ENCODE measurements at regions not wholly inside any gene's neighbourhood (a gene's known extent, or its start where the extent isn't known, plus 50 kb on each side); places are given as distances from the start of the nearest gene placed in this dataset.

- H3K4me3 ChIP-seq (ENCODE audit: low read length), result no peak overlapping the region
- TF ChIP-seq CTCF (IDR thresholded peaks at IDR 0.05; ENCODE audit: insufficient read depth, low read depth, low read length, missing control alignments), result no peak
- DNase-seq (ENCODE audit: low read depth), result no peak
Measured at GRCh38 chr3:22216601-22217000, 465.6 kb upstream of the ZNF385D start.

- no peak for TF ChIP-seq CTCF (IDR thresholded peaks at IDR 0.05; ENCODE audit: insufficient read depth, low read depth, low read length, missing control alignments)
Measured at GRCh38 chr3:22225161-22225560, 474.2 kb upstream of the ZNF385D start.

GRCh38 chr3:22228705-22229104 is 477.7 kb upstream of the ZNF385D start:
- no peak overlapping the region for H3K4me3 ChIP-seq (ENCODE audit: low read length)
- no peak for TF ChIP-seq CTCF (IDR thresholded peaks at IDR 0.05; ENCODE audit: insufficient read depth, low read depth, low read length, missing control alignments)
- DNase-seq (ENCODE audit: low read depth), result no peak

More at GRCh38 chr3:22225161-22225560, 474.2 kb upstream of the ZNF385D start:
- no peak for DNase-seq (ENCODE audit: low read depth)
- H3K4me3 ChIP-seq (ENCODE audit: low read length), result no peak overlapping the region

- TF ChIP-seq CTCF (IDR thresholded peaks at IDR 0.05; ENCODE audit: insufficient read depth, low read depth, low read length, missing control alignments), result no peak
- peak; percentile 9 for DNase-seq (ENCODE audit: low read depth)
- no peak overlapping the region for H3K4me3 ChIP-seq (ENCODE audit: low read length)
Measured at GRCh38 chr3:22231061-22231460, 480.1 kb upstream of the ZNF385D start.

GRCh38 chr3:22236490-22237270 is 485.7 kb upstream of the ZNF385D start:
- TF ChIP-seq CTCF (IDR thresholded peaks at IDR 0.05; ENCODE audit: insufficient read depth, low read depth, low read length, missing control alignments), result no peak
- DNase-seq (ENCODE audit: low read depth), result peak; percentile 14
- H3K4me3 ChIP-seq (ENCODE audit: low read length), result no peak overlapping the region

GRCh38 chr3:22239011-22239410 is 488.0 kb upstream of the ZNF385D start:
- no peak overlapping the region for H3K4me3 ChIP-seq (ENCODE audit: low read length)
- no peak for DNase-seq (ENCODE audit: low read depth)
- no peak for TF ChIP-seq CTCF (IDR thresholded peaks at IDR 0.05; ENCODE audit: insufficient read depth, low read depth, low read length, missing control alignments)

- no peak for TF ChIP-seq CTCF (IDR thresholded peaks at IDR 0.05; ENCODE audit: insufficient read depth, low read depth, low read length, missing control alignments)
- DNase-seq (ENCODE audit: low read depth), result no peak
- no peak overlapping the region for H3K4me3 ChIP-seq (ENCODE audit: low read length)
Measured at GRCh38 chr3:22241110-22241509, 490.1 kb upstream of the ZNF385D start.

Data from epithelial cell of esophagus (primary cell).